HL-60 (cell line): ENCODE measurements at regions not wholly inside any gene's neighbourhood (a gene's known extent, or its start where the extent isn't known, plus 50 kb on each side); places are given as distances from the start of the nearest gene placed in this dataset.

ENCODE experiments used
- CTCF ChIP-seq: IDR thresholded peaks from one replicate; pipeline ENCODE4 v1.5.1; 2011; ENCODE audit warnings: low read length, control low read depth, inconsistent platforms; ENCODE audit not compliant: insufficient read depth
- POLR2AphosphoS5 ChIP-seq: IDR thresholded peaks from 2 replicates; pipeline ENCODE4 v1.6.1; 2012; ENCODE audit warnings: low read depth
- REST ChIP-seq: IDR thresholded peaks from 2 replicates; pipeline ENCODE4 v1.6.1; 2012; ENCODE audit warnings: low read depth; ENCODE audit not compliant: insufficient replicate concordance

- TF ChIP-seq CTCF (no peak), POLR2AphosphoS5 (no peak), REST (no peak)
These were observed 298.2 kb upstream of the ZNF608 start for GRCh38 chr5:125044491-125045282.
